Liver (tissue), 8 donors: ENCODE measurements at regions not wholly inside any gene's neighbourhood (a gene's known extent, or its start where the extent isn't known, plus 50 kb on each side); places are given as distances from the start of the nearest gene placed in this dataset.

Experiments used
- DNase-seq: peaks from one replicate; pipeline ENCODE4 v3.0.0-alpha.2; 2017; ENCODE audit warnings: low spot score
- H3K27ac ChIP-seq, 2 donors: one replicate each; pipeline ENCODE4 v1.7.0; 2013; ENCODE audit warnings: inconsistent platforms in 2 of 2, low read length in 2 of 2, control low read depth in 1 of 2, low read depth in 1 of 2, mild to moderate bottlenecking in 1 of 2
- H3K27me3 ChIP-seq, 4 donors: one replicate each; pipeline versions ENCODE4 v1.6.1 to v1.7.0; 2013; ENCODE audit warnings: low read length in 3 of 4, inconsistent platforms in 1 of 4, mild to moderate bottlenecking in 1 of 4, moderate library complexity in 1 of 4; ENCODE audit not compliant: control insufficient read depth in 4 of 4, insufficient read depth in 4 of 4
- H3K36me3 ChIP-seq, 4 donors: one replicate each; pipeline versions ENCODE4 v1.6.1 to v1.7.0; 2013; ENCODE audit warnings: low read length in 3 of 4, mild to moderate bottlenecking in 3 of 4, low read depth in 1 of 4, moderate library complexity in 1 of 4; ENCODE audit not compliant: control insufficient read depth in 4 of 4, insufficient read depth in 3 of 4
- H3K4me1 ChIP-seq, 4 donors: one replicate each; pipeline versions ENCODE4 v1.6.1 to v1.7.0; 2013; ENCODE audit warnings: low read length in 3 of 4, mild to moderate bottlenecking in 3 of 4, moderate library complexity in 1 of 4; ENCODE audit not compliant: control insufficient read depth in 4 of 4, insufficient read depth in 4 of 4
- H3K4me3 ChIP-seq, 3 donors: one replicate each; pipeline versions ENCODE4 v1.6.1 to v1.7.0; 2013; ENCODE audit warnings: low read length in 3 of 3, control low read depth in 1 of 3, low read depth in 1 of 3, mild to moderate bottlenecking in 1 of 3
- H3K9ac ChIP-seq, 2 donors: one replicate each; pipeline ENCODE4 v1.7.0; 2013; ENCODE audit warnings: low read length in 2 of 2, mild to moderate bottlenecking in 2 of 2, moderate library complexity in 2 of 2, control low read depth in 1 of 2, low read depth in 1 of 2
- H3K9me3 ChIP-seq, 4 donors: one replicate each; pipeline versions ENCODE4 v1.6.1 to v1.7.0; 2013; ENCODE audit warnings: low read length in 3 of 4; ENCODE audit not compliant: control insufficient read depth in 4 of 4
- EGR1 ChIP-seq, 2 donors: IDR thresholded peaks; 2 replicates each; pipeline ENCODE4 v1.6.1; 2016 to 2018; ENCODE audit warnings: antibody characterized with exemption in 2 of 2, low read depth in 2 of 2
- FOXA1 ChIP-seq: IDR thresholded peaks from 2 replicates; pipeline ENCODE4 v1.6.1; 2016; ENCODE audit warnings: antibody characterized with exemption
- FOXA2 ChIP-seq: IDR thresholded peaks from 2 replicates; pipeline ENCODE4 v1.6.1; 2016; ENCODE audit warnings: antibody characterized with exemption
- GABPA ChIP-seq, 2 donors: IDR thresholded peaks in 1 of 2; conservative IDR thresholded peaks in 1 of 2; 2 replicates each; pipeline ENCODE4 v1.6.1; 2016; ENCODE audit warnings: antibody characterized with exemption in 2 of 2, mild to moderate bottlenecking in 1 of 2, moderate library complexity in 1 of 2
- HNF4A ChIP-seq, 2 donors: conservative IDR thresholded peaks; 2 replicates each; pipeline ENCODE4 v1.6.1; 2016; ENCODE audit warnings: antibody characterized with exemption in 2 of 2, mild to moderate bottlenecking in 2 of 2
- HNF4G ChIP-seq: IDR thresholded peaks from 2 replicates; pipeline ENCODE4 v1.6.1; 2016; ENCODE audit warnings: antibody characterized with exemption
- JUND ChIP-seq, 2 donors: IDR thresholded peaks; 2 replicates each; pipeline ENCODE4 v1.6.1; 2016; ENCODE audit warnings: antibody characterized with exemption in 2 of 2
- NR2F2 ChIP-seq: IDR thresholded peaks from 2 replicates; pipeline ENCODE4 v1.6.1; 2016; ENCODE audit warnings: antibody characterized with exemption
- RAD21 ChIP-seq, 2 donors: IDR thresholded peaks; 2 replicates each; pipeline ENCODE4 v1.6.1; 2016; ENCODE audit warnings: antibody characterized with exemption in 2 of 2, mild to moderate bottlenecking in 2 of 2
- RXRA ChIP-seq, 2 donors: IDR thresholded peaks; 2 replicates each; pipeline ENCODE4 v1.6.1; 2017 to 2018; ENCODE audit warnings: antibody characterized with exemption in 2 of 2, mild to moderate bottlenecking in 1 of 2
- SP1 ChIP-seq: IDR thresholded peaks from 2 replicates; pipeline ENCODE4 v1.6.1; 2018; ENCODE audit warnings: antibody characterized with exemption, mild to moderate bottlenecking
- TAF1 ChIP-seq: conservative IDR thresholded peaks from 2 replicates; pipeline ENCODE4 v1.6.1; 2016; ENCODE audit warnings: antibody characterized with exemption, mild to moderate bottlenecking
- YY1 ChIP-seq: IDR thresholded peaks from 2 replicates; pipeline ENCODE4 v1.6.1; 2016; ENCODE audit warnings: antibody characterized with exemption, mild to moderate bottlenecking
- WGBS: extraction: QIAGEN DNeasy Blood & Tissue Kit; methylation state at CpG from one replicate; pipeline ENCODE4 v1.1.7; 2013; 5-methylcytosine and 5-hydroxymethylcytosine counted together
- TF ChIP-seq, protein P1 (sequence below): IDR thresholded peaks from 2 replicates; pipeline ENCODE4 v1.6.1; 2016; ENCODE audit warnings: antibody characterized with exemption, mild to moderate bottlenecking
- TF ChIP-seq, protein P2 (sequence below): IDR thresholded peaks from 2 replicates; pipeline ENCODE4 v1.6.1; 2016; ENCODE audit warnings: antibody characterized with exemption
- TF ChIP-seq, protein P3 (sequence below): IDR thresholded peaks from 2 replicates; pipeline ENCODE4 v1.6.1; 2016; ENCODE audit warnings: antibody characterized with exemption
- TF ChIP-seq, protein P4 (sequence below): fragments of 150-350 bp; IDR thresholded peaks from 2 replicates; pipeline ENCODE4 v1.5.1; 2017; ENCODE audit warnings: improper control_type of control experiment, low read depth, low read length; ENCODE audit not compliant: missing input control
- TF ChIP-seq, protein P5 (sequence below): IDR thresholded peaks from 2 replicates; pipeline ENCODE4 v1.6.1; 2016; ENCODE audit warnings: antibody characterized with exemption
- donor health status: healthy.
- donor health status: healthy.
- donor health status: healthy.
- donor health status: healthy.
- donor health status: healthy.

DNA sequence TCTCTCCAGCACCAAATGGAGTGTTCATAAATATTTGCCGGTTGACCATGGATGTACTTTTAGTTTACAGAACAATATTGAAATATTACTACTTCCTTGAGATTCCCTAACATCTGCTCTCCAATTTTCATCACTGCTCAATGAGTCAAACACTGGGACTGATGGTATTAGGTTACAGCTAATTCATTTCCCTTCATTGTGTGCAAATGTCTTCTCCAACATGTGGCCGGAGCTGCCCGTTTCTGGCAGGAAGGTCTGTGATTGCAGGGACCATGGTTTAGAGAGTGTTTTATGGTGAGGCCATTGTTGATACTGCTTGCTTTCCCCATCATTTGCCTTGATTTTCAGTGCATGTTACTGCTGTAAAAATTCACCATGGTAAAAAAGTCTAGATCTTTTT lies 209.3 kb downstream of the HS3ST3B1 start:
- no peak overlapping the region for H3K4me3 ChIP-seq
- TF ChIP-seq, protein P1, sequence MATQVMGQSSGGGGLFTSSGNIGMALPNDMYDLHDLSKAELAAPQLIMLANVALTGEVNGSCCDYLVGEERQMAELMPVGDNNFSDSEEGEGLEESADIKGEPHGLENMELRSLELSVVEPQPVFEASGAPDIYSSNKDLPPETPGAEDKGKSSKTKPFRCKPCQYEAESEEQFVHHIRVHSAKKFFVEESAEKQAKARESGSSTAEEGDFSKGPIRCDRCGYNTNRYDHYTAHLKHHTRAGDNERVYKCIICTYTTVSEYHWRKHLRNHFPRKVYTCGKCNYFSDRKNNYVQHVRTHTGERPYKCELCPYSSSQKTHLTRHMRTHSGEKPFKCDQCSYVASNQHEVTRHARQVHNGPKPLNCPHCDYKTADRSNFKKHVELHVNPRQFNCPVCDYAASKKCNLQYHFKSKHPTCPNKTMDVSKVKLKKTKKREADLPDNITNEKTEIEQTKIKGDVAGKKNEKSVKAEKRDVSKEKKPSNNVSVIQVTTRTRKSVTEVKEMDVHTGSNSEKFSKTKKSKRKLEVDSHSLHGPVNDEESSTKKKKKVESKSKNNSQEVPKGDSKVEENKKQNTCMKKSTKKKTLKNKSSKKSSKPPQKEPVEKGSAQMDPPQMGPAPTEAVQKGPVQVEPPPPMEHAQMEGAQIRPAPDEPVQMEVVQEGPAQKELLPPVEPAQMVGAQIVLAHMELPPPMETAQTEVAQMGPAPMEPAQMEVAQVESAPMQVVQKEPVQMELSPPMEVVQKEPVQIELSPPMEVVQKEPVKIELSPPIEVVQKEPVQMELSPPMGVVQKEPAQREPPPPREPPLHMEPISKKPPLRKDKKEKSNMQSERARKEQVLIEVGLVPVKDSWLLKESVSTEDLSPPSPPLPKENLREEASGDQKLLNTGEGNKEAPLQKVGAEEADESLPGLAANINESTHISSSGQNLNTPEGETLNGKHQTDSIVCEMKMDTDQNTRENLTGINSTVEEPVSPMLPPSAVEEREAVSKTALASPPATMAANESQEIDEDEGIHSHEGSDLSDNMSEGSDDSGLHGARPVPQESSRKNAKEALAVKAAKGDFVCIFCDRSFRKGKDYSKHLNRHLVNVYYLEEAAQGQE, result no peak
- TF ChIP-seq, protein P2, sequence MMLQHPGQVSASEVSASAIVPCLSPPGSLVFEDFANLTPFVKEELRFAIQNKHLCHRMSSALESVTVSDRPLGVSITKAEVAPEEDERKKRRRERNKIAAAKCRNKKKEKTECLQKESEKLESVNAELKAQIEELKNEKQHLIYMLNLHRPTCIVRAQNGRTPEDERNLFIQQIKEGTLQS, result no peak
- TF ChIP-seq, protein P3, sequence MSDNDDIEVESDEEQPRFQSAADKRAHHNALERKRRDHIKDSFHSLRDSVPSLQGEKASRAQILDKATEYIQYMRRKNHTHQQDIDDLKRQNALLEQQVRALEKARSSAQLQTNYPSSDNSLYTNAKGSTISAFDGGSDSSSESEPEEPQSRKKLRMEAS, result no peak
- TF ChIP-seq JUND (IDR thresholded peaks at IDR 0.05) (no peak), FOXA2 (no peak), FOXA1 (no peak), GABPA (IDR thresholded peaks at IDR 0.05 in 1 of 2, conservative IDR thresholded peaks at IDR 0.05 in 1 of 2) (no peak), HNF4A (conservative IDR thresholded peaks at IDR 0.05) (no peak), YY1 (no peak), TAF1 (no peak), EGR1 (IDR thresholded peaks at IDR 0.05; ENCODE audit: low read depth in 2 of 2) (no peak), RXRA (IDR thresholded peaks at IDR 0.05) (no peak), NR2F2 (no peak), HNF4G (no peak)
- TF ChIP-seq, protein P4, sequence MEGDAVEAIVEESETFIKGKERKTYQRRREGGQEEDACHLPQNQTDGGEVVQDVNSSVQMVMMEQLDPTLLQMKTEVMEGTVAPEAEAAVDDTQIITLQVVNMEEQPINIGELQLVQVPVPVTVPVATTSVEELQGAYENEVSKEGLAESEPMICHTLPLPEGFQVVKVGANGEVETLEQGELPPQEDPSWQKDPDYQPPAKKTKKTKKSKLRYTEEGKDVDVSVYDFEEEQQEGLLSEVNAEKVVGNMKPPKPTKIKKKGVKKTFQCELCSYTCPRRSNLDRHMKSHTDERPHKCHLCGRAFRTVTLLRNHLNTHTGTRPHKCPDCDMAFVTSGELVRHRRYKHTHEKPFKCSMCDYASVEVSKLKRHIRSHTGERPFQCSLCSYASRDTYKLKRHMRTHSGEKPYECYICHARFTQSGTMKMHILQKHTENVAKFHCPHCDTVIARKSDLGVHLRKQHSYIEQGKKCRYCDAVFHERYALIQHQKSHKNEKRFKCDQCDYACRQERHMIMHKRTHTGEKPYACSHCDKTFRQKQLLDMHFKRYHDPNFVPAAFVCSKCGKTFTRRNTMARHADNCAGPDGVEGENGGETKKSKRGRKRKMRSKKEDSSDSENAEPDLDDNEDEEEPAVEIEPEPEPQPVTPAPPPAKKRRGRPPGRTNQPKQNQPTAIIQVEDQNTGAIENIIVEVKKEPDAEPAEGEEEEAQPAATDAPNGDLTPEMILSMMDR, result no peak
- TF ChIP-seq, protein P5, sequence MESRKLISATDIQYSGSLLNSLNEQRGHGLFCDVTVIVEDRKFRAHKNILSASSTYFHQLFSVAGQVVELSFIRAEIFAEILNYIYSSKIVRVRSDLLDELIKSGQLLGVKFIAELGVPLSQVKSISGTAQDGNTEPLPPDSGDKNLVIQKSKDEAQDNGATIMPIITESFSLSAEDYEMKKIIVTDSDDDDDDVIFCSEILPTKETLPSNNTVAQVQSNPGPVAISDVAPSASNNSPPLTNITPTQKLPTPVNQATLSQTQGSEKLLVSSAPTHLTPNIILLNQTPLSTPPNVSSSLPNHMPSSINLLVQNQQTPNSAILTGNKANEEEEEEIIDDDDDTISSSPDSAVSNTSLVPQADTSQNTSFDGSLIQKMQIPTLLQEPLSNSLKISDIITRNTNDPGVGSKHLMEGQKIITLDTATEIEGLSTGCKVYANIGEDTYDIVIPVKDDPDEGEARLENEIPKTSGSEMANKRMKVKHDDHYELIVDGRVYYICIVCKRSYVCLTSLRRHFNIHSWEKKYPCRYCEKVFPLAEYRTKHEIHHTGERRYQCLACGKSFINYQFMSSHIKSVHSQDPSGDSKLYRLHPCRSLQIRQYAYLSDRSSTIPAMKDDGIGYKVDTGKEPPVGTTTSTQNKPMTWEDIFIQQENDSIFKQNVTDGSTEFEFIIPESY, result no peak
- no peaks in the 10 kb centered on the region for H3K36me3 ChIP-seq
- H3K4me1 ChIP-seq, result no peaks in the 10 kb centered on the region
- DNase-seq, result no peak
- H3K27ac ChIP-seq, result no peak overlapping the region
- WGBS, result 94% methylated on average over 3 of the region's 3 CpGs
- H3K9me3 ChIP-seq, result no peaks in the 10 kb centered on the region
- no peaks in the 10 kb centered on the region for H3K27me3 ChIP-seq
- no peak overlapping the region for H3K9ac ChIP-seq

DNA sequence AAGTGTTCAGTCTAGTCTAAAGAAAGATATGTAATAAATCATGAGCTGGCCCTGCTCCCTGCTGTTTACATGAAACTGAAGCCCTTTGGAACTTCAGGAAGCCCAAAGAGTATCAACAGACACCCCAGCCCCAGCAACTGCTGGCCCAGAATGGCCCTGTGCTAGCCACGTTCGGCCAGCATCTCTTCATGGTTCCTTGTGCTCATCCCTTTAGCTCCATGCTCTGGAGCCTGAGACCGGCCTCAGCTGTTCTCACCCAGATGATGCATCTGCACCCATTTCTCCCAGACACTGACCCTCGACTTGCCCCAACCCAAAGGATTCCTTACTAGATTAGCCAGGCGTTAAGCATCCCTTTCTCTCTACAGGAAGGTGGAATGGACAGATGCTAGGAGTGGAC lies 207.3 kb downstream of the HS3ST3B1 start:
- no peak for DNase-seq
- 89% methylated on average over 5 of the region's 5 CpGs for WGBS
- no peaks in the 10 kb centered on the region for H3K4me1 ChIP-seq

More for the DNA sequence above, 207.3 kb downstream of the HS3ST3B1 start:
- H3K36me3 ChIP-seq, result no peaks in the 10 kb centered on the region
- H3K4me3 ChIP-seq, result no peak overlapping the region
- H3K27me3 ChIP-seq, result no peaks in the 10 kb centered on the region
- no peak overlapping the region for H3K9ac ChIP-seq
- TF ChIP-seq, protein P4, result no peak
- no peak for TF ChIP-seq HNF4G
- no peak for TF ChIP-seq NR2F2
- no peak for TF ChIP-seq RAD21 (IDR thresholded peaks at IDR 0.05)
- no peak for TF ChIP-seq YY1
- TF ChIP-seq HNF4A (conservative IDR thresholded peaks at IDR 0.05), result no peak
- no peak for TF ChIP-seq SP1
- TF ChIP-seq TAF1, result no peak
- TF ChIP-seq GABPA (IDR thresholded peaks at IDR 0.05 in 1 of 2, conservative IDR thresholded peaks at IDR 0.05 in 1 of 2), result no peak
- no peak for TF ChIP-seq JUND (IDR thresholded peaks at IDR 0.05)
- TF ChIP-seq RXRA (IDR thresholded peaks at IDR 0.05), result no peak
- TF ChIP-seq, protein P5, result no peak
- no peak for TF ChIP-seq EGR1 (IDR thresholded peaks at IDR 0.05; ENCODE audit: low read depth in 2 of 2)
- TF ChIP-seq, protein P2, result no peak
- TF ChIP-seq FOXA1, result no peak
- H3K27ac ChIP-seq, result no peak overlapping the region
- no peaks in the 10 kb centered on the region for H3K9me3 ChIP-seq
